IPS-NIHi7 (cell line): ENCODE measurements at regions not wholly inside any gene's neighbourhood (a gene's known extent, or its start where the extent isn't known, plus 50 kb on each side); places are given as distances from the start of the nearest gene placed in this dataset.
"Not testable (repeated sequence)": the region's sequence is repeated elsewhere in the genome, so short reads cannot be mapped to it uniquely, and the experiment has no call there.

ENCODE experiments used
- DNase-seq: peaks from one replicate; pipeline ENCODE4 v3.0.0; 2012; ENCODE audit warnings: mixed read lengths; ENCODE audit errors: extremely low spot score

- DNase-seq = no peak
Observed at GRCh38 chr14:84492685-84493084, 1037.3 kb upstream of the FLRT2 start.

- no peak for DNase-seq
Observed at GRCh38 chr14:84493779-84494178, 1036.2 kb upstream of the FLRT2 start.

GRCh38 chr14:84496677-84497076, 1033.3 kb upstream of the FLRT2 start:
- no peak for DNase-seq

- not testable (repeated sequence) for DNase-seq
Observed at GRCh38 chr14:84512823-84513222, 1017.1 kb upstream of the FLRT2 start.

- DNase-seq = no peak
Observed at GRCh38 chr14:84519836-84520235, 1010.1 kb upstream of the FLRT2 start.

- DNase-seq = no peak
Observed at GRCh38 chr14:84520711-84521338, 1009.1 kb upstream of the FLRT2 start.

- DNase-seq = no peak
Observed at GRCh38 chr14:84523746-84524145, 1006.2 kb upstream of the FLRT2 start.

- DNase-seq = no peak
Observed at GRCh38 chr14:84527706-84528105, 1002.2 kb upstream of the FLRT2 start.

GRCh38 chr14:84532016-84532415, 997.9 kb upstream of the FLRT2 start:
- no peak for DNase-seq

GRCh38 chr14:84533181-84533725, 996.7 kb upstream of the FLRT2 start:
- no peak for DNase-seq

- DNase-seq = no peak
Observed at GRCh38 chr14:84533791-84534190, 996.2 kb upstream of the FLRT2 start.

- no peak for DNase-seq
Observed at GRCh38 chr14:84535484-84535883, 994.5 kb upstream of the FLRT2 start.

- peak; percentile 10 for DNase-seq
Observed at GRCh38 chr14:84535976-84536375, 994.0 kb upstream of the FLRT2 start.

GRCh38 chr14:84541018-84541417, 988.9 kb upstream of the FLRT2 start:
- DNase-seq = no peak

GRCh38 chr14:84543859-84544258, 986.1 kb upstream of the FLRT2 start:
- no peak for DNase-seq

- no peak for DNase-seq
Observed at GRCh38 chr14:84544486-84545131, 985.3 kb upstream of the FLRT2 start.

- DNase-seq = no peak
Observed at GRCh38 chr14:84546236-84546635, 983.7 kb upstream of the FLRT2 start.

- DNase-seq = no peak
Observed at GRCh38 chr14:84554136-84554535, 975.8 kb upstream of the FLRT2 start.

- DNase-seq = no peak
Observed at GRCh38 chr14:84555493-84555892, 974.5 kb upstream of the FLRT2 start.

GRCh38 chr14:84566109-84566508, 963.8 kb upstream of the FLRT2 start:
- peak; percentile 19 for DNase-seq

- no peak for DNase-seq
Observed at GRCh38 chr14:84575681-84576080, 954.3 kb upstream of the FLRT2 start.

GRCh38 chr14:84579292-84579691, 950.7 kb upstream of the FLRT2 start:
- DNase-seq = no peak

GRCh38 chr14:84581041-84581440, 948.9 kb upstream of the FLRT2 start:
- no peak for DNase-seq
